GM21723 (cell line): ENCODE measurements at regions not wholly inside any gene's neighbourhood (a gene's known extent, or its start where the extent isn't known, plus 50 kb on each side); places are given as distances from the start of the nearest gene placed in this dataset.

Source experiments
- ATAC-seq: cut with Tn5 transposase; IDR thresholded peaks from one replicate; pipeline ENCODE4 v1.9.1; 2021; ENCODE audit warnings: mild to moderate bottlenecking, moderate library complexity; ENCODE audit not compliant: unreplicated experiment

DNA sequence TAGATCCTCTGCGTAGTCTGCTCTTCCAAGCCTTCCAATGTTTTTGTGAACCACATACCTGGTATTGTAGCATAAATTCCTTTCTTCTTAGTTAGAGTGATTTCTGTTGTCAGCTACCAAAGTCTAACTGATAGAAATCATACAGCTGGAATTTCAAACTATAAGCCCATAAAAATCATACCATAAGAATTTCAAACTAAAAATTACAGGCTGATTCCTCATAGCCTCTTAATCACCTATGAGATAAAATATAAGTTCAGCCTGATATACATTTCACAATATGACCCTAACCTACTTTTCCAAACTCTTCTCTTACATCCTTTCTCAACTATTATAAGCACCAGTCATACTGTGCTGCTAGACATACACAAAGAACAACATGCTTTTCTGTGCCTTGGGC is 64.8 kb downstream of the PTHLH start:
- ATAC-seq, result no peak

DNA sequence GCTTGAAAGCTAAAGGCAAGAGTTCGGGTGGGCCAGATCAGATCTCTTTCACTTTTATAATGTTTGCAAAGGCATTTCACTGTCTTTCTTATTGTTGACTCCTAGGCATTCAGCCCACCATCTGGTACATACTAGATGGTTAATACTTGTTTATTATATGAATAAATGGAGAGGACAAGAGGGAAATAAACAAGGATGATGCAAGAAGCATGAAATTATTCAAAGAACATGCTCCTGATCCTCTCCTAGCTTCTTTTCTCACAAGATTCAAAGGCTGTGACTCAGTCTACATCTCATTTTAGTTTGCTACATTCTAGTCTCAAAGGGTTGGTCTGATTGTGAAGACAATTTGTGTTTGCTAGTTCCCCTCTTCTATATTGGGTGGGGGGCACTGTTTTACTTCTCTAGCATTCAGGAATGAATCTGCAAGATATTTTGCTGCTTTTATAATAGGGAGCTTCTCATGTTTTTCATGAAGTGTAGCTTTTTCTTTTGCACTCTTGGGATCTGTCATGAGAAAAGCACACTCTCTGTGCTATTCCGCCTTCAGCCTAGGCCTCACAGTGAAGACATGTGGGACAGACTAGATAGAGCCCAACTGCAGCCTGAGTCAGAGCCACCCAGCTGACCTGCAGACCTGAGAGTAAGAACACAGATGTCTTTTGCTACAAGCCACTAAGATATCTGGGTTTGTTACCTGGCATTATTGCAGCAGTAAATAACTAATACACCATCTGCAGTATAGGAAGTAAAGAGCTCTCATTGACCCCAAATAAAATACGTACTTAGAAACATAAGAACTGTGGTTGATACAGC is 65.7 kb downstream of the PTHLH start:
- ATAC-seq, result no peak

DNA sequence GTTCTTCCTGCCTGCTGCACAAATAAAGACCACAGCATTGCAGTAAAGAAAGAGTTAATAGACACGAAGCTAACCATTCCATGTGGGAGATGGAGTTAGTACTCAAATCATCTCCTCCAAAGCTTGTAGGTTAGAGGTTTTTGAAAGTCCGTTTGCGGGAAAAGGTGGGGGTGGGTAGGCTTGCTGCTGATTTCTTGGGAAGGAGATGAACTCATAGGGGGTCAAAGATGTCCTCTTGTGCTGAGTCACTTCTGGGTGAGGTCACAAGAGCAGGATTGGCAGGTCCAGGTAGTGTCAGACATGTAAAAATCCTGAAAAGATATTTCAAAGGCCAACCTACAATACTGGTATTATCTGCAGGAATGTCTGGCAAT is 66.4 kb downstream of the PTHLH start:
- no peak for ATAC-seq

DNA sequence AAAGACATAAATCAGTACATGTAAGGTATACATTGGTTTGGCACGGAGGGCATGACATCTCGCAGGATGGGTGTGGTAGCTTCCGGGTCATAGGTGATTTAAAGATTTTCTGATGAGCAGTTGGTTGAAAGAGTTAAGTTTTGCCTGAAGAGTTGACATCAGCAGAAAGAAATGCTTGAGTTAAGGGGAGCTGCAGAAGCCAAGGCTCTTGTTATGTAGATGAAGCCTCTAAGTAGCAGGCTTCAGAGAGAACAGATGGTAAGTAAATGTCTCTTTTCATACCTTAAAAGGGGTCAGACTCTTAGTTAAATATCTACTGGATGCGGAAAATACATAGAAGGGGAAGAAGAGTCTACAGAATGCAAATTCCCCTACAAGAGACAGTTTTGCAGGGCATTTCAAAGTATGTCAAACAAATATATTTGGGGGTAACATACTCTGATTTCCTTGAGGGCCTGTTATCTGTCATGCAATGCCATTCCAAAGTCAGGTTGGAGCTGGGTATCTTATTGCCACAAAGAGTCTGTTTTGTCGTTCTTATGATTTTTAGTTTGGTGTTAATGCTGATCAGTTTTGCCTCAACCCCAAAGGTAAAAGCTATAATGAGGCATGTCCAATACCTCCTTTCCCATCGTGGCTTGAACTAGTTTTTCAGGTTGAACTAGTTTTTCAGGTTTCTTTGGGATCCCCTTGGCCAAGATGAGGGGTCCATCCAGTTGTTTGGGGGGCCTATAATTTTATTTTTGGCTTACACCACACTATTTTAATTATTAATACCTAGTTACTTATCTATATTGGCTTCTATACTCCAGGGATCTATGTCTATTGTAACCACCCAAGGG is 67.0 kb downstream of the PTHLH start:
- ATAC-seq, result no peak

DNA sequence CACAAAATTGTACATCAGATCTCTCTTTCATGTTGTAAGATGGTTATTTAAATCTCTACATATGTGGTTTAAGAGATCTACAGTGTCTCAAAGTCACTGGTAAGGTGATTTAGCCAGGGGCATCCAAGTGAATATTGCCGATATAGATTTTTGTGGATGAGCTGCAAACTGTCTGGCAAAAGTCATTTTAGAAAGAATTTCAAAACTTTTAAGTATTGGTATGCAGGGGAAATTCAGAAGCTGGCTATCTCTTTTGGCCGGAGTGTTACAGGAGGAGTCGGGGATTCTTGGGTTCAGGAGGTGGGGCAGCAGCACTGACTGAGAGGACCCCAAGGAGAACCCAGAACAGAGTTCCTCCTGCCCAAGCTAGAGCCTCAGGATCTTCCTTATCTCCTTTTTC is 69.9 kb downstream of the PTHLH start:
- no peak for ATAC-seq

DNA sequence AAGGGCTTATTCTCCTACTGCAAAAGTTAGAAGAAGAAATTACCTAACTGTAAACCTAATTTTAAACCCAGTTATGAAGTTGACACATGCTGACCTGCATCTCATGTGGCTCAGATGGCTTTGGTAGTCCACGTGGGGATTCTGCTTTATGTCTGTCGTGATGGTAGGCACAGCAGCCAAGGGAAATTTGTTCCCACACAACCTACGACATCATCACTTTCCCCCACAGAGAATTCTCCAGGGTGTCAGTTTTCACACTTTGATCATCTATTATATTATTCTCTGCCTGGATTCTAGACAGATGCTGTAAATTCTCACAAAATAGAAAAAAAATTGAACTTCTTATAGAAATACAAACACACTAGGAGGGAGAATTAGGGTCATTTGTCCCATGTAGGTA is 70.6 kb downstream of the PTHLH start:
- ATAC-seq, result no peak

DNA sequence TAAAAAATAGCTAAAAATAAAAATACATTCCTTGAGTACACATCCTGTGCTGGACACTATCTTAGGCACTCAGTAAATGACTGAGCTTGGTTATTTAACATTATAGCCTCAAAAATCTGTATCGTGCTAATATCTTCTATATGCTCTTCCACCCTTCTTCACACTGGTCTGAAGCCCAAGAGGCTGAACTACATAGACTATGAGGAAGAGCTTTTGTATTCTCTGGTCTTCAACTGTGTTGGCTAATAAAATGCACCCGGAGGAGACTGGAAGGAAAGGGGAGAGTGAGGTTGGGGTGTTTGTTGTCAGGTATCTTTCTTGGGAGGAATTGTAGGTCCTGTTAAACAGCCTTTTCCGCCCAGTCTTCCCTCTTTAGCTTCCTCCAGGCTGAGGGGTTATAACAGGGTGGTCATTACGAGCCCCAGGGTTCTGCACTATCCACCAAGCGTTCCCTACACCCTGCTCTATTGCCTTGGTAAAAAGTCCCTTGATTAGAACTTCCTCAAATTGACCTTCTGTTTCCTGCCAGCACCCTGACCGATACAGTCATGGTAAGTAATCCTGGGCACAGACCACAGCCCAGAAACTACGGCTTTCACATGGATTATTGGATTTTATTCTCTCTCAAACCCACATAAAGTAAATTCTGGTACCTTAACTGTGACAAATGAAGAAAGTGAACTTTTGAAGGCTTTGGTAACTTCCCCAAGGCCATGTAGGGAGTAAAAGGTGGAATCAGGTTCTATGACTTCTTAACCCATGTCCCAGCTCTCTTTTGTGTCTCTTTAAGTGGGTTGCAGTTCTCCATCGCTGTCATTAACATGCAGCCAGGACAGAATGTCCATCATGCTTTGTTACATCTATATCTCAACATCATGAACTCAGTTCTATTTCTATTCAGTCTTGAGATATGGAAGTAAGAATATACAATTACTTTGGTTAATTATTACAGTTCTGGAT is 71.3 kb downstream of the PTHLH start:
- ATAC-seq, result no peak

DNA sequence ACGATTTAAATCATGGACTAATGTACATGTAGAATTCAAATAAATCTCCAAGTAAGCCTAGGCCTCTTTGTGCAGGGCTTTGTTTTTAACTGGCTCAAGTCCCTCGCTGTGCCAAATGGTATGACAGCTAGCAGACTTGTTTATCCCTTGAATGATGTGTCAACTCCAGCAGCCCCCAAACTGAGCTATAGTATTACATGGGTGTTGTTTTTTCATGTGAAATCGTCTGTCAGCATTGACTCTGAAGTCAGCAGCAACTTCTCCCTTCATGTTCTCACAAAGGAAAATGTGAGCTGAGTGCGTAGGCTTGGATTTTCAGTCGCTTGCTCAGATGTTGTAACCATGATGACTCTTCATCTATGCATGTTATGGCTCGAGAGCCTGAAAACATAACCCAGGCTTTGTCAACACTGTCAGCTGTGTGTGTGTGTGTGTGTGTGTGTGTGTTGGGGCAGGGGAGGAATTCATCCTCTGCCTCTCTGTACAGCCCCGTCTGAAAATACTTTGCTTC is 73.3 kb downstream of the PTHLH start:
- ATAC-seq, result no peak

DNA sequence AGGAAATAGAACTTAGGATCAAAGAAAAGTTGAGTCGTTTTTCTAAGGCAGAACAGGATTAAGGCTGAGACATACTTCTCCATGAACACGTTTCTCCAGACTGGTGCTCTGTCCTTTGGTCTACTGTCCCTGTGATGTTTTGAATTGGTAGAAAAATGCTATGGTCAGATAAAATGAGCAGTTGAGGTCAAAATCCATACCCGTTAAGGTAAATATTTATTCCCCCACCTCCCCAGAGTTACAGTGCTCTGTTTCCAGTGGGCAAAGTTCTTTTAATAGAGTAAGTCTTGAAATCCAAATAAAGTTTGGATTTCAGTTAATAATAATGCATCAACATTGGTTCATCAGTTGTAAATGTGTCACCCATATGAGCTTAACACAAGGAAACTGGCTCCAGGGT is 74.5 kb downstream of the PTHLH start:
- ATAC-seq, result no peak

DNA sequence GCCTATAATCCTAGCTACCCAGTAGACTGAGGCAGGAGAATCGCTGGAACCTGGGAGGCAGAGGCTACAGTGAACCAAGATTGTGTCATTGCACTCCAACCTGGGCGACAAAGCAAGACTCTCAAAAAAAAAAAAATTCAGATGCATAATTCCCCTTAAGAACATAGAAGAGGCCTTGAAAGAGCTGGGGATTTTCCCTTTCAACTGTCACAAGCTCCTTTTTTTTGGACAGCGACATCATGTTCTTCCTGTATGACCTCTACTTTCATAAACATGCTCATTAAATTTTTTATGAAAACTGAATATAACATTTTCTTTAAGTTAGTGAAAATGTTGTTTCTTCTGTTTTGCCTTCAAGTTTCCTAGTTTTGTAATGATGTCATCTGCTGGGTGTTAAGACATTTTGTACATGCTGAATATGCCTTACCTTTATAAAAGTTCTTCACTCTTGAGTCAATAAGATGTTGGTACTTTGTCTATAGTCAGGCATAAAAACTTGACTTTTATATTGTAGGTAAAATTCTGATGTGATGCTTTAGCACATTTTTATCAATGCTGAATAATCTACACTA is 76.0 kb downstream of the PTHLH start:
- no peak for ATAC-seq

DNA sequence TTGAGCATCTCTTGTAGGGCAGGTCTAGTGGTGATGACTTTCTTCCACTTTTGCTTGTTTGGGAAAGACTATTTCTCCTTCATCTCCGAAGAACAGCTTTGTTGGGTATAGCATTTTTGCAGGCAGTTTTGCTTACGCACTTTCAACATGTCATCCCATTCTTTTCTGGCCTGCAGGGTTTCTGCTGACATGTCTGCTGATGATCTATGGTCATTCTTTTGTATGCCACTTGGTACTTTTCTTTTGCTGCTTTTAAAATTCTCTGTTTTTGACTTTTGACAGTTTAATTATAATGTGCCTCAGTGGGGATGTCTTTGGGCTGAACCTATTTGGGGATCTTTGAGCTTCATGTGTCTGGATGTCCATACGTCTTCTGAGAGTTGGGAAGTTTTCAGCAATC is 78.2 kb downstream of the PTHLH start:
- no peak for ATAC-seq

DNA sequence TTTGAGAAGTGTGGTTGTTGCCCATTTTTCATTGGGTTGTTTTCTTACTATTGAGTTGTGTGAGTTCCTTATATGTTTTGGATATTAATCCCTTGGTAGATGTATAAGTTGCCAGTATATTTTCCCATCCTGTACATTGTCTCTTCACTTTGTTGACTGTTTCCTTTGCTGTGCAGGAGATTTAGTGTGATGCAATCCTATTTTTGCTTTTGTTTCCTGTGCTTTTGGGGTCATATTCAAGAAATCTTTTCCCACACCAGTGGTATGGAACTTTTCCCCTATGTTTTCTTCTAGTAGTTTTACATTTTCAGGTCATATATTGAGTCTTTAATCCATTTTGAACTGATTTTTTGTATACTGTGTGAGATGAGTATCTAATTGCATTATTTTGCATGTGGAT is 92.8 kb downstream of the PTHLH start:
- no peak for ATAC-seq

DNA sequence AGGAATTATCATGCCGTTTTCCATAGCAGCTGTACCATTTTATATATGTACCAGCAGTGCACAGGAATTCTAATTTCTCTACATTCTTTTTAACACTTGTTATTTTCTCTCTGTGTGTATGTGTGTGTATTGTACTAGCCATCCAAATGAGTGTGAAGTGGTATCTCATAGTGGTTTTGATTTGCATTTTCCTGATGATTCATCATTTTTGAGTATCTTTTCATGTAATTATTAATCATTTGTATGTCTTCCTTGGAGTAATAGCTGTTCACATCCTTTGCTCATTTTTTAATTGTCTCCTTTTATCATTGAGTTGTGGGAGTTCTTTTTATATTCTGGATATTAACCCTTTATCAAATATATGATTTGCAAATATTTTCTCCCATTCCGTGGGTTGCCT is 95.6 kb upstream of the MANSC4 start:
- no peak for ATAC-seq

DNA sequence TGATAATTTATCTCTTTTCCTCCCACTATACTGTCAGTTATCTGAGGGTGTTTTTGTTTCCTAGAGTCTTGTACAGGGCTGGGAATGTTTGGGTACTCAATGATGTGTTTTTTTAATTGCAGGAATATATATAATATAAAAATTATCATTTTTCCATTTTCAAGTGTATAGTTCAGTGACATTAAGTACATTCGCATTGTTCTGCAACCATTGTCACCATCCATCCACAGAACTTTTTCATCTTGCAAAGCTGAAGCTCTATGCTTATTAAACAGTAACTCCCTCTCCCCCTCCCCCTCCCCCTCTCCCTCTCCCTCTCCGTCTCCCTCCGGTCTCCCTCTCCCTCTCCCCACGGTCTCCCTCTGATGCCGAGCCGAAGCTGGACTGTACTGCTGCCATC is 93.0 kb upstream of the MANSC4 start:
- ATAC-seq, result no peak

DNA sequence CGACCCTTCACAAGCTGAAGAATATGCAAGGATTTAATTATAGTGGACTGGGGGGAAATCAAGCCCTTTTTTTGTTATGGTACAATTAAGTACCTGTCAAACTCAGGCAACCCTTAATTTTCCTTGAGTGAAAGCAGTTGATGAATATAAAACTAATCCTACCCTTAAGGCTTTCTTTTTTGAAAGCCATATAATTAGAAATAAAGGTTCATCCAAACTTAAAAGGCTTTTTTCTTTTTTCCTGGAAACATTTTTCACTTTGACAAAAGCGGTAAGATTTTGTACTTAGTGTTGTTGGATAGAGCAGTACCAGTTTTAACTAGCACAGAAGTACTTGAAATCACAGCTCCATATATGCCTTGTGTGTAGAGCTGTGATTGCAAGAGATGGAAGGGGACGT is 91.9 kb upstream of the MANSC4 start:
- ATAC-seq, result no peak

DNA sequence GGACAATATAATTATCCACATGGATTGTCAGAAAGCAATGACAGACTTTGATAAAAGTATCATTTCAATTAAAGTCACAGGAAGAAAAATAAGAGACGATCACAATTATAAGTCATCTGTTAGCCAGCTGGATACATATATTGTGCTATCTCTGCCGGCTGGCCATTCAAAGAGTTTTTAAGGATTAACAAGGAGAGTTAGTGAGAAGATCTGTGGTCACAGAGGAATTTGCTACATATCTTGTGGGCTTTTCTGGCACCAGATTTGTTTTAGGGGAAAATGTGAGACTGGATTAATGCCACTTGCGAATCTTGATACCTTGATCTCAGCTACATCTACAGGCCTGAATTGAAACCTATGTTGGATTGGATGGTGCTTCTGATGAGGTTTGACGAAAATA is 90.9 kb upstream of the MANSC4 start:
- no peak for ATAC-seq

DNA sequence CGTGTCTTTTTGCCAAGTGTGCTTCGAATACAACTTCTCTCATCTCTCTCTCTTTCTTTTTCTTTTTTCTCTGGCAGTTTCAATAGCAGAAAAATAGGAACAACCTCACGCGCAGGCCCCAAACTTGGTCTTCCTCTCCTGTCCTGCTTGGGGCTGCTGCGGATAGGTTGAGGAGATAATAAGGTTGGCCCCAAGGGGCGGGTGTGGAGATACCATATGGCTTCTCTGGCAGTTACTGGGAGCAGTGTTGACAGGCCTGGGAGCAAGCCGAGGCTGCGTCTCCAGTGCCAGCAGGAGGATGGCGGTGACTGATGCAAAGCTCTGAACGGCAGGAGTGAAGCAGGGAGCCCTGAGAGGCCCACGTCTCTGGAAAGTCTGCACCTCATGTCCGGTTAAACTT is 89.5 kb upstream of the MANSC4 start:
- no peak for ATAC-seq

DNA sequence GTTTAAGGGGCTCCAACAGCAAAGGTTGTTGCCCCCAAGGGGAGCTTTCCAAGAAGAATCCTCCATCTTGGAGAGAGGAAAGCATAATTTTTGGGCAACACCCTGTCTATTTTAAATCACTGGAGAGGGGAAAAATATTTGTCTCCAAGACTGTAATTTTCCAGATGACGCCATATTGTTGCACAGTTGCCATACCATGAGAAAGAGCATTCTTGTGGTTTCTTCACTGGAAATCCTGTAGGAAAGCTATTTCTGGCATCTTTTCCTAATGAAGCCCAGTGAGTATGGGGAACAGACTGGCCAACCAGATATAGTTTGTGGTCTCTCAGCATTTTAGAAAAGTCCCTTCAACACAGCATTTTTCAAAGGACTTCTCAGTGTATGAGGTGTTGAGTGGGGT is 88.1 kb upstream of the MANSC4 start:
- no peak for ATAC-seq

DNA sequence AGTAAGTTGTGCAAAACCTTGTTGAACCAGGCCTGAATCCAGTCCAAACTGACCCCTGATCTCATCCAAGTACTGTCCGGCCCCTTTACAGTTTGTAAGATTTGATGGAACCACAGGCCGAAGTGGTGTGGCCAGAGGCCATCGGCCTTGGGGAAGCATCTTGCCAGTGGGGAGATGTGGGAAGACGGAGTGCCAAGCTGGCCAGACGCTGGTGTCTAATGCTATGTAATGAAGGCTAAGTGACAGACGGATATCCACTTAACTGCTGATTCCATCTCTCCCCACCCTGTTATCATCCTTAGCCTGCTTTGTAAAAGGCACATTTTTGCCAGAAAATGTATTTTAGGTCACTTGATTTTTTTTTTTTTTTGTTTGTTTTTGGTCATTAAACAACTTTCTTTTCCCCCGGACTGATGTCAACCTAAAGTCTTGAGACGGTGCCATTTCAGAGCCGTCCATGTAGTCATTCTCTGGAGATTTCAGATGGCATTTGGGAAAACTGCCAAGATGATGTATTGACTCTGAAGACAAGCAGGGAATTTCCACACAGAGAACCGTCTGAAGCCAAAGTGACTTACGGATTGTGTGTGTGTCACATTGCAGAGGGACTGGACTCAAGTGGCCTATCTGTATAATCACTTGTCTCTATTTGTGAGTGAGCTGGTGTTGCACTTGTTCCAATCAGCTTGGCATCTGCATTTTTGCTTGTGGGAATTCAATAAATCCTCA is 86.5 kb upstream of the MANSC4 start:
- no peak for ATAC-seq

DNA sequence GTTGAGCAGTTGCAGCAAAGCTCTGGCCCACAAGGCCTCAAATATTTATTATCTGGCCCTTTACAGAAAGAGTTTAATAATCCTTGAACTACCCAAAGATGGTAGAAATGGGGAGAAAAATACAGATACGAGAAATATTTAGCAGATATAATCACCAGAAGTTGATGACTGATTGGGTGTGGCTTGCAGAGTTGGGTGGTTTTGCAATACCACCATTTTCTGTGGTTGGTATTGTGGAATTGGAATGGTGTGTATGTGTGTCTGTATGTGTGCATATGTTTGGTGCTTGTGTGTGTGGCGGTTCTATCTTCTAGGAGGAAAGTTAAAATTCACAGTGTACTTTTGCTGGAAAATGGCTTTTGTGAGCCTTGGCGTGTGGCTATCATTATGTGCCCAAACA is 85.4 kb upstream of the MANSC4 start:
- ATAC-seq, result no peak
